HG03469 (cell line): ENCODE measurements at regions not wholly inside any gene's neighbourhood (a gene's known extent, or its start where the extent isn't known, plus 50 kb on each side); places are given as distances from the start of the nearest gene placed in this dataset.

ENCODE experiments used
- ATAC-seq: cut with Tn5 transposase; IDR thresholded peaks from one replicate; pipeline ENCODE4 v1.9.1; 2021; ENCODE audit warnings: mild to moderate bottlenecking, moderate library complexity, moderate number of reproducible peaks; ENCODE audit not compliant: unreplicated experiment

DNA sequence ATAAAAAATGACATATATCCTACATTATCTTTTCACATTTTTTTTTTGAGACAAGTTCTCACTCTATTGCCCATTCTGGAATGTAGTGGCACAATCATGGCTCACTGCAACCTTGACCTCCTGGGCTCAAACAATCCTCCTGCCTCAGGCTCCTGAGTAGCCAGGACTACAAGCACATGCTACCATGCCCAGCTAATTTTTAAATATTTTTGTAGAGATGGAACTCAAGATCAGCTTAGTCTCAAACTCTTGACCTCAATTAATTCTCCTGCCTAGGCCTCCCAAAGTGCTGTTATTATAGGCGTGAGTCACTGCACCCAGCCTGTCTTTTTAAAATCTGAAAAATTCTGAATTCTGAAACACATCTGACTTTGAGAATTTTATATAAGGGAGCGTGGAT lies 241.9 kb upstream of the DCN start:
- ATAC-seq, result no peak

DNA sequence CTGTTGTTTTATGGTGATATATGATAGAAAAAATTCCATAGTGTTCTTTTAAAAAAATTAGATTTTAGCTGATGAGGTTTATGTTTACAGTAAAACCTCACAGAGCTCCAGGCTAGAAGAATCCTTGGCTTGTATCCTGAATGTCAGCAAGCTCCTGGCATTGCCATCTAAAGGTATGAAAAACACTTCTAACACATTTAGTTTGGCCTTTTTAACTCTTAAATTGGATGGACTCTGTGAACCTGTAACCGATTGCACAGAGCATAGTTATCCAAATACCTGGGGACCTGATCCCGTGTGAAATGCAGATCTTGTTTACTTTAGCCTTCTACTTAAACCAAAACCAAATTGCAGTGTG lies 241.1 kb upstream of the DCN start:
- no peak for ATAC-seq

DNA sequence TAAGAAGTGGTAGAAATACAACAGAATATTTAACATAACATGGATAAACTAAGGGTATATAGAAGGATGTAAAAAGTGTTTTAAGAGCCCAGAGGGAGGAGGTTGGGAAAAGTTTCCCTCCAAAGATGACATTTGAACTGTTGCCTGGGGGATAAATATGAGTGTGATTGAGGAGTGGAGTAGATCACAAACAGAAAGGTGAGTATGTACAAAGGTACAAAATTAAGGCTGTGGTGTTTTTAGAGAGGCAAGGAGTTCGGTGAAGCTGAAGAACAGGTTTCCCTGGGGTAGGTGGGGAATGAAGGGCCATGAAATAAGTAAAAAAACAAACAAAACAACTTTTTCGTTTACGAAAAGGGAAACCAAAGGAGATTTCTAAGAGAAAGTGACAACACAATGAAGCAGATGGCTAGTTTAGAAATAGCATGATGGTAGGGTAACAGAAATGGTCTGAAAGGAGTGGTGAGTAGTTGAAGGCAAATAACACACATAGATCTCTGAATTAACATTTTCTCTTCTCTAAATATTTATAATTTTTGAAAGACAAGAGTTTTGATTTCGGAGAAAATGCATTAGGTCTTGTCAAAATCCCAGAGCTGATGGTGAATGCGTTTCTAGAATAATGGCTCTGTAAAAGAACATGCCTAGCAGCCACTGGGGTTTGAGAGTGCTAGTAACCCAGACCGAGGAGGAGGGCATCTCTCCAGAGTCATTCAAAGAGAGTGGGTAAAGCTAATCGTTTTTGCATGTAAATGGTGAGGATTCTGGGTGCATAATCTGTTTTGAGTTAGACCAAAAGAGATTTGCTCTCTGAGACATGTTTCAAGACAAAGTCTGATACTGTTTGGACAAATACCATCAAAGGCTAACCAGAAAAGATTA lies 240.4 kb upstream of the DCN start:
- ATAC-seq, result no peak

DNA sequence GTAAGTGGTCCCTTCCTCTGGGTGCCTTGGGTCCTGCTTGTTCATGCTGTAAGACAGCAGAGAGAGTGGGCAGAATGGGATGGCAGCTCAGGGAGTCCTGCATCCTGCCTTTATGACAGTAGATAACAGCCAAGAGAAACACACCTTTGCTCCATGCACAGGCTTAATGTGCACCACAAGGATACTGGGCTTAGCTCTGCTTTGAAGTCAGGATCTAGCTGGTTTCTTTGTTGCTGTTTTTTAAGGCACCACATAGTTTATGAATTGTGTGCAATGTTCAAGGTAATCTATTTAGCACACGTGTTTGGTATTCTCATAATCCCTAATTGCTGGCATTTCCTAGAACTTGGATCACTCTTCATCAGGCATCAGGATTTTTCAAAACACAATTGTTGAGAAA lies 239.5 kb upstream of the DCN start:
- ATAC-seq, result no peak

DNA sequence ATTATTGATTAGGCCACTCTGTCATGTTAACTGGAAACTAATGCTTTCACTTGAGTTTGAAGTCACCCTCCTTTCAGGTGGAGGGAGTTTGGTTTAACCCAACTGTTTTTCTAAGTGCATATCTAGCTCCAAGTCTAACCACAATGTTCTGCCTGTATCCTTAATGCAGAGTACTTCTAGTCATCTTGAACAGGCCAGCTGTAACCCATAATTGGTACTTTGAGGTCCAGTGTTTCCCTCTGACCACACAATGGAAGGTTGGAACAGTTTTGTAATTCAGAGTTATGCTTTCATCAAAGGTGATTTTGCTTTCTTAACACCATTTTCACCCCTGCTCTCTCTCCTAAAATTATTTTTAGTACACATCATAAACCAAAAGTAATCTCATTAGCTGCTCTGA lies 237.2 kb upstream of the DCN start:
- no peak for ATAC-seq

DNA sequence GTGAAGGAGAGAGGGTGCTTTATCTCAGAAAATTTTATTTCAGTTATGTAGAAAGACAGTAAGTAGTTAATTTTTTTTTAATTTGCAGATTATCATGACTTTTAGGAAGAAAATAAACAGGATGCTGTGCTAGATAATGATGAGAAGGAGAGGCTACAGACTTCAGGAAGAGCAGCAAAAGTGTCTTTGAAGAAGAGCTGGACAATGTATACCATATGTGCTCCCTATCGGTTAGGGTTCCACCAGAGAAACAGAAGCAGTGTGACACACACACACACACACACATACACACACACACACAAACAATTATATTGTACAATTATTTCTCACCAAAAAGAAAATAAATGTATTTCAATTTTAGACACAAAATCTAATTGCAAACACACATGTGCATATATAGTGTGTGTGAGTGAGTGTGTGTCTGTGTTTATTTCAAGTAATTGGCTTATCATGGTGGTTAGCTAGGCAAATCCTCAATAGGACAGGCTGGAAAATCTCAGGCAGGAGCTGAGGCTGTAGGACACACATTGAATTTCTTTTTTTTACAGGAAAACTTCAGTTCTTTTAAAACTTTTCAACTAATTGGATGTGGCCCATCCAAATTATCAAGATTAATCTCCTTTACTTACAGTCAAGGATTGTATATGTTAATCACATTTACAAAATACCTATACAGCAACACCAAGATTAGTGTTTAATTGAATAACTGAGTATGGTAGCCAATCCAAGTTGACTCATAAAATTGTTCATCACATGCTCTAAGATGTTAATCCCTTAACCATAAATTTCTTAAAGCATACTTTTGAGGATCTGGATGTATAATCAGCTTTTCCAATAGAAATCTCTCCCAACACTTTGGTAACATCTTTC lies 235.8 kb upstream of the DCN start:
- ATAC-seq, result no peak

DNA sequence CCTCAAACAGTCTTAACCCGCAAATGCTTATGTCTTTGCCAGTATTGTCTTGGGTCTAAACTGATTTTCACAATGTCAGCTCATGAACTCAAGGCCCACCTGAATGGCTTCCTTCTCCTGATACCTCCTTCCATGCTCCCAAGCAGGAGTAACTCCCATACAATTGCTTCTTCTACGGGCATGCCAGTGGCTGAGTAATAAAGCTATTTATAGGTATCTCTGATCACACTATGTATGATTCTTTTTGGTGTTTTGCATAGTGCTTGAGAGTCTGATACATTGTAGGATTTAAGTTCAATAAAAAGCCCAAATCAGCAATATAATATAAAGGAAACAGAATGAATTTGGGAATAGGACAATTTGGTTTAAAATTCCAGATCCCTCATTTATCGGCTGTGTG lies 235.0 kb upstream of the DCN start:
- no peak for ATAC-seq

DNA sequence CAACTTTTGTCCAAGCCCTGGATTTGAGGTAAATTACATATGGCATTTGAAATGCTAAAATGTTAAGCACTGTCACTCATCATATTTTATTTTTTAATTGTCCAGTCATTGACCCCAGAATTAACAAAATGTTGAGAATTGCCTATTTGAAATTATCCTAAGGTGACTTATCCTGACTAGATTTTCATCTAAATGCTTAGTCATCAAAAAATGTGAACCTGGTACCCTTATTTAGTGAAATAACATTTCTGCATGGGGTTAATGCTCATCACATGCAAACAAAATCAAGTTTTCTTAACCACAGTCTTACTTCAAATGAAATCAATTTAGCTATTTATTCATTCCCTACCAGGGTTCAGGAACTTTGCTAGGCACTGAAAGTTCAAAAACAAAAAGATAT lies 232.0 kb upstream of the DCN start:
- no peak for ATAC-seq

DNA sequence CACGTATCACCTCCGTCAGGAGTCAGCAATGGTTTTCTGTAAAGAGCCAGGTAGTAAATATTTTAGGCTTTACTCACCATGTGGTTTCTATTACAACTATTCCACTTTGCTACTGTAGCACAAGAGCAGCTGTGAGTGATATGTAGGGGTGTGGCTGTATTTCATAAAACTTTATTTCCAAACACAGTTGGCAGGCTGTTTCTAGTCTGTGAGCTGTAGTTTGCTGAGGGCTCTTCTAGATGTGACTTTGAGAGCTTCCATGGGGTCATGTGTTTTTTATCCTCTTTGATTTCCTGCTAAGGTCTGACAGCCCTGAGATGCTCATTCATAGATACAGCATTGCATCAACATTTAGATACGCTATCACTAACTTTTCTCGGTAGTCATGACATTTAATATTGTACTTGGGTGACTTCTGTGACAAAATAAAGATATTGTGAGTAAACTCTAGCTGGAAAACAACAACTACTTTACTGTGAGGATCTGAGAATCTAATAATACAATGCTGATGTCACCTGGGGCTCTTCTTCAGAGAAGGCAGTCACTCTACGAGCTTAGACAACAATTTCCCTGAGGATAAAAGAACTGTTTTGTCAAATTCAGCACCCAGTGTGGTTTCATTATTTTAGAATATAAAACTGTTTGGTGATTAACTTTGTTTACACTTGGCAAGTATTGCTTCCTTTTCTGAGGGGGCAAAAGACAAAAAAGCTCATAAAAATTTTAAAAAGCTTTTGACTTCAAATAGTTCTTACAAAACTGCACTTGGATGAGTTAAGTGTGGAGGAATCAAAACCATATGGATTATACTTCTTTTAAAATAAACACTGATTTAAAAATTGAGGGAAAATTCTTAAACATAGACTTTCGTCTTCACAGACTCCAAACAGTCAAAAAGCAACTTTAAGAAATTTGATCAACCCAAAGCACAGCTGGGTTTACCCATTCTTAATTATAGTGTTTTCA lies 231.2 kb upstream of the DCN start:
- no peak for ATAC-seq

DNA sequence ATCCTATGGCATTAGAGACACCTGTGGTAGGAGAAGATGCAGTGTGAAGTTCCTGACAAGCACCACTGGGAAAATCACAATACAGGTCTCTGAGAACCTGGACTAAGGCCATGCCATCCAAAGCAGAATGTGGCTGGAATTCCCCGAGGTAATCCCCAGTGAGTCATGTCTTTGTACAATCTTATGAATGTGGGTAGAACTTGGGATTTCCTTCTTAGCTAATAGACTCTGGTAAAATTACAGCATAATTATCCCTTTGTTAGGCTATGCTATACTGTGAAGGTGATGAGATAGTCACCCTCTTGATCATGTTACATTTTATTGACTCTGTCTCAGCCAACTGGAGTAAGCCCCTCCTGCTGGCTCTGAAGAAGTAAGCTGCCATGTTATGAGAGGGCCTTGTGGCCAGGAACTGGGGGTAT lies 224.3 kb upstream of the DCN start:
- no peak for ATAC-seq

DNA sequence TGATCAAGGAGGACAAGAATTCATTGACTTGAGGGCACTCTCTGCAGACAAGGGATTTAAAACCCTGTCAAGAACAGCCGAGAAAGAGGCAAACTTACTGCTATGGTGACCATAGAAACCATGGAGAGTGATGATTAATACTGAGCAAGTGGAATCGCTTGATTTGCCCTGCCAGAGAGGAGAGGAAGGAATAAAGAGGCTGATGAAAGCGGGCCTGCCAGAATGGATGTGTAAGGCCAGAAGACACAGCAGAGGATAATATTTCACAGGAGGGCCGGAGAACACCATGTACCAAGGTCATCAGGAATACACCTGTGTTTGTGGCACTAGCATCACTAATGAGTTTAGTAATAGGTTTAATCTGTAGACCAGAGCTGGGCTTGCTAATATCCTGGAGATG lies 221.8 kb upstream of the DCN start:
- ATAC-seq, result no peak

DNA sequence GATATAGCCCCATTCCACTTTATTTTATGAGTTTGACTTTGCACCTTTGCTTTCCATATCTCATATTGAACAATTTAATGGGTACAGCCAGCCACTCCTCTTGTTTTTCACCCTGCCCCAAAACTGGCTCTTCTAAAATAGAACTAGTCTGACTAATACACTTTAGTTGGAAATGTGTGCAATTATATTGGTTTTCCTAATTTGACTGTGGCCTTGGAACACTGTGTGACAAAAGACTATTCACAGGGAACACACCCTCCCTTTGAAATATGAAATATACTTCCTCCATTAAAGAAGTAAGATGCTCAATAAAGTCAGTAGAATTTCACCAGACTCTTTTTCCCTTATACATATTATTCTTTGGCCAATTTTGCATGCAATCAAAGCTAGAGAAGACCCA lies 218.6 kb upstream of the DCN start:
- ATAC-seq, result no peak

DNA sequence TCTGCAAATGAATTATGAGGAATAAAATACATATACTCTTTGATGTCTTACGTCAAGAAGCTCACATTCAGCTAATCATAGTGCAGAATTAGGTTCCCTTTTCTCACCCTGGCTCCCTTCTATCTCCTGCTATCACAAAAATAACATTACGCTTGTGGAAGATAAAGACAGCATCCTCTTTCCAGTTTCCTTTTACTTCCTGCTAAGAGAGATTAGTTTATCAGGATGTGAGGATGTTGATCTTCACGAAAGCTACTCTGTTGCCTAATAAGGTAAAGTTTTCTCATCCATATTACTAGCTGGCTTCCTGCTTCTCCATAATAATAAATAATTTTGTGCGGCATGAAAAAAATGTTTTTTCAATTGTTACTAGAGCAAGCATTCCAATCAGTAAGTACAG lies 217.7 kb upstream of the DCN start:
- ATAC-seq, result no peak

DNA sequence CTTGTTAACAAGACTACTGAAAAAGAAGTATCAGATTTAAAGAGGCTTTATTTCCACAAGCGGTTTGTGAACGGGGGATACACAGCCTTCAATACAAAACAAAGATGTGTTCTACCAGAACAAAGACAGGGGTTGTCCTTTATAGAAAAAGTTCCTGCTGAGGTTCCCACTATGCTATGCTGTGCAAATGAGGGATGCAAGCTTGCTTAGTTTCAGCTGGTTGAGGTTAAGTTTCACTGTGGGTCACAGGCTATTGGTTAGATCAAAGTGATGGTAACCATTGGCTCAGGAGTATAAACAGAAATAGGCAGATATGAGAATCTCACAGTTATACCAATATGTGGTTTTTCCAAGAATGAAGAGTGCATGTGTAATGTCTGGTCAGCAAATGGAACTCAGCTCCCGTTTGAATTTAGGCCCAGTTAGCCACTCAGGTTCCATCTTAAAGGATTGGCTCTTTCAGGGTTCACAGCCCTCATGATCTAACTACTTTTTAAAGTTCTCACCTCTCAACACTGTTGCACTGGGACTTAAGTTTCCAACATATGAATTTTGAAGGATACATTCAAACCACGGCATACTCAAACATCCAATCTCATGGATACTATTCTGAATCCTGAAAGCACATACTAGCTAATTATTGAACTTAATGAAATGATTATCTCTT lies 215.4 kb upstream of the DCN start:
- ATAC-seq, result no peak

DNA sequence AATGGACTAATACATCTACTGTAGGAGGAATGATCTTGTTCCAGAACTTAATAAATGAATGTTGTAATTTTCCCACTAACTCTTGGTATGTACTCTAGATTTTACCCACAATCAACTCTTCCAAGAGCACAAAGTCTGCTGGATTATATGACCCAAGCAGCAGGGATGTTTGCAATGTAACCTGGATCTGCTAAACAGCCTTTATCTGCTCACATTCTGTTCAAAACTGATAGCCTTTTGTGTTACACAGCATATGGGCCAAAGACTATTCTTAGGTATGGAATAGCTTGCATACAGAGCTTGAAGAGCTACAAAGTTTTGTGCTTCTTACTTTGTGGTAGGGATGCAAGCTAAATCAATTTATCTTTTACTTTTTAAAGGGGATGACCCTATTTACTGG lies 213.7 kb upstream of the DCN start:
- no peak for ATAC-seq

DNA sequence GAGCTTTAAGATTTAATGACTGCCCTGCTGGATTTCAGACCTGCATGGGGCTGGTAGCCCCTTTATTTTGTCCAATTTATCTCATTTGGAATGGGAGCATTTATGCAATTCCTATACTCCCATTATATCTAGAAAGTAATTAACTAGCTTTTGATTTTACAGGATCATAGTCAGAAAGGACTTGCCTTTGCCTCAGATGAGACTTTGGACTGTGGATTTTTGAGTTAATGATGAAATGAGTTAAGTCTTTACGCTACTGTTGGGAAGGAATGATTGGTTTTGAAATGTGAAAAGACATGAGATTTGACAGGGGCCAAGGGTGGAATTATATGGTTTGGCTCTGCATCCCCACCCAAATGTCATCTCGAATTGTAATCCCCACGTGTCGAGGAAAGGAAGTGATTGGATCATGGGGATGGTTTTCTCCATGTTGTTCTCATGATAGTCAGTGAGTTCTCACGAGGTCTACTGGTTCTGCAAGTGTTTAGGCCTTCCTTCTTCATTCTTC lies 213.1 kb upstream of the DCN start:
- no peak for ATAC-seq

DNA sequence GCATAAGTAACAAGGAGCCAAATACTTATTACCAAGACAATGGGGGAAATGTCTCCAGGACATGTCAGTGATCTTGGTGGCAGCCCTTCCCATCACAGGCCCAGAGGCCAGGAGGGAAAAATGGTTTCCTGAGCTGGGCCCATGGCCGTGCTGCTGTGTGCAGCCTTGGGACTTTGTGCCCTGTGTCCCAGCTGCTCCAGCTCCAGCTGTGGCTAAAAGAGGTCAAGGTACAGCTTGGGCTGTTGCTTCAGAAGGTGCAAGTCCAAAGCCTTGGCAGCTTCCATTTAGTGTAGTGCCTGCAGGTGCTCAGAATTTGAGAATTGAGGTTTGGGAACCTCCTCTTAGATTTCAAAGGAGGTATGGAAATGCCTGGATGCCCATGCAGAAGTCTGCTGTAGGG lies 212.3 kb upstream of the DCN start:
- ATAC-seq, result no peak

DNA sequence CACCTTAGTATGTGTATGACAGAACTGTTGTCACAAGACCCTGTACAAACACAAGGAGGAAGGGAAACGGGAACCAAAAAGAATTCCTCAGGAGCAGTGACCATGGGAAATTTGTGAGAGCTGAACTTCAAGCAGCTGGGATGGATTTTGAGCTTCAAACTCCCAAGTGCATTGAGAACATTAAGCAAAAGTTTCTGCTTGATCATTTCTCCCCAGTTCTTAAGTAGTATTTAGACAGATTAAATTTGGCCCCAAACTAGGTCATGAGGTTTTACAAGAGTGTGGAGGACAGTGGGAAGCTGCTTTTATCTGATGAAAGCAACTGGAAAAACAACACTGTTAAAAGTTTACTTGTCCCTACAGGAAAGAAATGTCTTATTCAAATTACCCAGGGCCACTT lies 206.0 kb upstream of the DCN start:
- no peak for ATAC-seq

DNA sequence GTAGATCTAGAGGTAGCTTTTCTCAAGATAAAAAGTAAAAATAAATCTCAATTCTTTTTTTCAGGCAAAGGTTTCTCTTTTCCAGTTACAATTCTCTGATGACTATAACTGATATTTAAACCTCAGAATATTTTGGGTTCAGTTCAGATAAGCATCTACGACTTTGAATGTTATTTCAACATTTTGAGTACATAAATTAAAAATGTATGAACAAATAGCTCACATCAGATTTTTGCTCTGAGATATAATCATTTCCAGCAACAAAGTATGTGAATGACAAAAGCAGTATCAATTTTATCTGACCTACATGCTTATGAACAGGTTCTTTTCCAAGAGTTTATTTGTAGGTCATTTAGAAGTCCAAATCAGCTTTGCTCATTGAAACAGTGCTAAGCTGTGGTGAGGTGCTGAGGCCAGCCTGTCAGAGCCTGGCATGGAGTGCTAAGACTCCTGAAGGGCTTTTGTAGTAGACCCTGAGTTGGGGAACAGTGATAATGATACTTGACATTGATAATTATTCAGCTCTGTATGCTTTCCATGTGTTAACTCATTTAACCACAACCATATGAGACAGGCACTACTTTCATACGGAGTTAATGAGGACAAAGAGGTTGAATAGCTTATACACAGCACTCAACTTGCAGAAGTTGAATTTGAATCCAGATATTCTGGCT lies 205.0 kb upstream of the DCN start:
- no peak for ATAC-seq

DNA sequence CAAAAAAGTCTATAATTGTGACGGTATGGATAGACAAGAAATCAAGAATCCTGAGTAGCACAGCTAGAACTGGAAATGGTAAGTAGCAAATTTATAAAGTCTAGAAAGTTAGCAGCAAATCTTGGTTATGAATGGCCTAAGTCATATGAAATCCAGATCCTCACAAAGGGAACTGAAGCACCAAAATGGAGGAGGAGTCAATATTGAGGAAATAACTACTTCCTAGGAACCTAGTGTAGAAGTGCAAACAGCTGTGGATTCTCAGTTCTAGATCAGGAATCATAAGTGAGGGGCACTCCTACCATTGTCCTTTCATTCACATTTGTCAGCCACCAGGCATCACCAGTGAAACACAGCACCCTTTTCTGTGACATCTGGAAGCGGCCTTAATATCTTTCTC lies 202.2 kb upstream of the DCN start:
- no peak for ATAC-seq
